GM18498 (cell line): ENCODE measurements at regions not wholly inside any gene's neighbourhood (a gene's known extent, or its start where the extent isn't known, plus 50 kb on each side); places are given as distances from the start of the nearest gene placed in this dataset.
"Not testable (repeated sequence)": the region's sequence is repeated elsewhere in the genome, so short reads cannot be mapped to it uniquely, and the experiment has no call there.

Experiments
- ATAC-seq: cut with Tn5 transposase; IDR thresholded peaks from one replicate; pipeline ENCODE4 v1.9.1; 2021; ENCODE audit warnings: mild to moderate bottlenecking, moderate library complexity; ENCODE audit not compliant: unreplicated experiment

DNA sequence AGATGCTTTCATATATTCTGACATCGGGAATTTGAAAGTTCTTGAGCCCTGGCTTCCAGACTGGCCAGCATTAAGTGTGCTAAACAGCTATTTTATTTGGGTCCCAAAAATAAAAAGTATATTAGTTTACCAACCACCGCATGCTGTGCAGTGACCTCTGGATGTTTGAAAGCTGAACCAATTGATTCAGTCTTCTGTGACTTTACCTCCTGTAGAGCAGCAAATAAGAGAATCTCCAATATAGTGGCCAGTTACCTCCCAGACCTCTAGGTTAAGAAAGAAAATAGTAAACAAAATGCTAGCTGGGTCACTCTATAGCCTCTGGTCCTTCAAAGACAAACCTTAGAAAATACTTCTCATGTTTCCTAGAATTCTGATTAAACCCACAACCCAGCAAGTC lies 424.6 kb upstream of the NFE2L3 start:
- no peak for ATAC-seq

DNA sequence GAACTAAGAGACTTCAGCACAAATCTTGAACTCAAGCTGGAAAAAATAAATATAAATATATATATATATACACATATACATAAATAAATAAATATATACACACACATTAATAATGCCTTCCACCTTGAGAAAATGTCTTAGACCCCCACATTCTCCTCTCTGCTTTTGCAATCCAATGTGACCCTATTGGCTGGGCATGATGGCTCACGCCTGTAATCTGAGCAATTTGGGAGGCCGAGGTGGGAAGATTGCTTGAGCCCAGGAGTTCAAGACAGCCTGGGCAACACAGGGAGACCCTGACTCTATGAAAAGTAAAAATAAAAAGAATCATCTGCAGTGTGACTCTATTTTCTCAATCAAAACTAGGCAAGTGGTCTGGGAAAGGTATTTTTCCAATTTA lies 424.1 kb upstream of the NFE2L3 start:
- no peak for ATAC-seq

DNA sequence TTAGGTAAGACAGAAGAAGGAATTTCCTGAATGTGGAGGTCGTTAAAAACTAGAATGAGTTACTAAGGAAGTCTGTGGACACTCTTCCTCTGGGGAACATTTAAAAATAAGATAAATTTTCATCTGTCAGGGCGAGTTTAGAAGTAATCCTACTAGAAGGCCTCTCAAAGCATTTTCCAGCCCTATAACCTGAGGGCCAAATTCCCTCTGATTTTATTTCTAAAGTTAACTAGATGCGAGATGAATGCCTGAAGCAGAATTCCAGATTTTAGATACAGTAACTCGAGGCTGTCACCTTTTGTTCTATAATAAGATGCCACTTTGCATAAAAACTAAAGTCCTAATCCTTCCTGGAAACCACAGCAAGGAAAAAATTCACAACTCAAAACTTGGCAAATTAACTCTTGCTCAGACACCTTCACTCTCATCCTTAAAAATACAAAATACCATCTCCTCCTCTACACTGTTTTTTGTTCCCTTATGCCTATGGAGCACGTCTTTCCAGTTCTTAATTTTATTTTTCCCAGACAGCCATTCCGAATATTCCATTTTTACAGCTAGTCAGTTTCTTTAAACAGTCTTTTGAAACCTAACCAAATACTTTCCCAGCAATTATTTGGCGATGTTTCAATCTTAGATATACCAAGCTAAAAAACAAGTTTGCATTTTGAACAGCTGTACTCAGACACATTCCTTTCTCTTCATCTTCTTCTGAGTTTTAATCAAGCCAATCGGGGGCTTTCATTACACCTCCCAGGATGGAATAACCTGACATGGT lies 420.7 kb upstream of the NFE2L3 start:
- no peak for ATAC-seq

DNA sequence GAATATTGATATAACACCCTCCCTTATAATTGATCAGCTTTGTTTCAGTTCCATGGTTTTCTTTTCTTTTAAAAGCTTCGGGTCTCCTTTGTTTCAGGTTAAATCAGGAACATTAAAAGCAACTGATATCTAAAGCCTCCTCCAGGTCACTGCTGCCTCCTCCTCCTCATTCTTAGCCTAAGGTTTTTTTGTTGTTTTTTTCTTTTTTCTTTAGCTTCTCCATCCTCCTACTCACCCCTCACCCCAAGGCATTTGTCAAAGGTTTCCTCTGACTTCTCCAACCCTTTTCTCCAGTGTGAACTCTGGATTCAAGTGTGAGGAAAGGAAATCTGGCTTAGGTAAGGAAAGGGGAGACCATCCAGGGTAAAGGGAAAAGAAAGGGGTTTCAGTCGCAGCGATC lies 420.2 kb upstream of the NFE2L3 start:
- ATAC-seq: no peak

DNA sequence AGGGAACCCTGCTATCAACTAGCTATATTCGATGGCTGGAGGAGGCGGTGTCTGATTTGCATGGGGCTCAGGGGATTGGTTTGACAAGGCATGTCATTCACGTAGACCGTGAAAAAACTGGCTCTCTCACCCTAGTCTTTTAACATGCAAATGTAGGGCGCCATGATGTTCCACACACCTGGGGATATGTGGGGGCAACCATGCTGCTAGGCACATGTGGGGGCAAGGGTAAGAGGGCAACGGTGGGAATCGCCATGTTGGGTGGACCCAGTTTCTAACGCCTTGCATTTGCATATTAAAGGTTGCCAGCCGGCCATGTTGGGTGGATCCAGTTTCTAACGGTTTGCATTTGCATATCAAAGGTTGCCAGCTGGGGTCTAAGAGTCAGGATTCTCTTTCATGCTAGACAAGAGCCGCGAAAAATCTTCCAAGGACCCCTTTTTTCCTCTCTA lies 419.2 kb upstream of the NFE2L3 start:
- no peak for ATAC-seq

DNA sequence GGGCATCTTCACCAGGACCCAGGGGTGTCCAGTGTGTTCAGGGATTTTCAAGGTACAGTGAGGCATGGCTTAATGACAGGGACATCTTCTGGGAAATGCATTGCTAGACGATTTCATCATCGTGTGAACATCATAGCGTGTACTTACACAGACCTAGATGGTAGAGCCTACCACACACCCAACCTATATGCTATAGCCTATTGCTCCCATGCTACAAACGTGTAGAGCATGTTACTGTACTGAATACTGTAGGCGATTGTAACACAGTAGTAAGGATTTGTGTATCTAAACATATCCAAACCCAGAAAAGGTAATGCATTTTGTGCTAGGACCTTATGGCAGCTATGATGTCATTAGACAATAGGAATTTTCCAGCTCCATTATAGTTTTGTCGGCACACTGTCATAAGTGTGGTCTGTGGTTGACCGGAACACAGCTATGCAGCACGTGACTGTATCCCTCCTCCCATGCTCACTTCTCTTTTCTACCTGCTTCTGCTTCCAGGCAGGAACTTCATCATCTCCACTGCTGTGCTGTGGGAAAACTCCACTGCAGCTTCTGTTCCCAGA lies 416.2 kb upstream of the NFE2L3 start:
- ATAC-seq: no peak

DNA sequence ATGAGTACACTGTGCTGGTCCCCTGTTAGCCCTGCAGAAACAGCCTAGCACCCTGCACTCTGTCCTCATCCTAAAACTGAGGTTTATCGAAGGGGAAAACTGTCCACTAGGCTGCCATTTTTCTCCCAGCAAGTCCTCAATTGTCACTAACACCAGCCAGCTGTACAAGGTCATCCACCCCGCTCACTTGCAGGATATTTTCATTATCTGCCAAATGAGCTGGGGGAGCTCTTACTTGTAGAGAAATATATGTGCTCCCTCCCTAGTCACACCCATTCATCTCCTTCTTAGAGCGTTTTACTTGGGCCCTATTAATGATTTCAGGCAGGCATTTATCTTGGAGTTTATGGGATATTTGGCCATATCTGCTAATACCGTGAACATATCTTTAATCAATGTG lies 413.5 kb upstream of the NFE2L3 start:
- no peak for ATAC-seq

DNA sequence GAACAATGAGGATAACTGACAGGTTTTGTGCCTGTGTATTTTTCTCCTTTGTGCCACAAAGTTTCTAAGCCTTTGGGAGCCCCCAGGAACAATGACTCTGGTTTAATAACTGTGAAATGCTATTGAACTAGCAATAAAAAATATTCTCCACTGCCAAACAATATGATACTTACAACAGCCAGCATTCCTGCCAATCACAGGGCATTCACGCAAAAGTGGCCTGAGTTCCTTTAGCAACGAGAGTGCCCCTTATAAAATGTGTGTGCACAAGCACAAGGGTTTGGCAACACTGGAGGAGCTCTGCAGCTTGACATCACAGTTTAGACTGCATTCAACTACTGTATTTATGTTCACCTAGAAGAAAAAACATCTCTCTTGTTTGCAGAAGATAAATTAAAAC lies 412.9 kb upstream of the NFE2L3 start:
- no peak for ATAC-seq

DNA sequence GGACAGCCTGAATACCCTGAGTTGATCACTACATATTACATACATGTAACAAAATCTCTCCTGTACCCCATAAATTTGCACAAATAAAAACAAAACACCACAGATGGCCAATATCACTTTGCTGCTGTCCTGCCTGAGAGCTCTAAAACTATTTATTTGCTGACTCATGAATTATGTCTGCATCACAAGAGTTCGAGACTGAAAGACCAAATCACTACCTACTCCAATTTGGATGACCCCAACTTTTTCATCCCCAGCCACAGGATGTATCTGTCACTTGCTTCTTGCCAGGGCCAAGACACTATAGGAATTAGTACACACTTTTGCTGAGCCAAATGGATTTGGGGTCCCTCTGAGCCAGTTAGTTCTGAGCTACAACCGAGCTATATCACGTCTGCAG lies 409.7 kb upstream of the NFE2L3 start:
- ATAC-seq: no peak

DNA sequence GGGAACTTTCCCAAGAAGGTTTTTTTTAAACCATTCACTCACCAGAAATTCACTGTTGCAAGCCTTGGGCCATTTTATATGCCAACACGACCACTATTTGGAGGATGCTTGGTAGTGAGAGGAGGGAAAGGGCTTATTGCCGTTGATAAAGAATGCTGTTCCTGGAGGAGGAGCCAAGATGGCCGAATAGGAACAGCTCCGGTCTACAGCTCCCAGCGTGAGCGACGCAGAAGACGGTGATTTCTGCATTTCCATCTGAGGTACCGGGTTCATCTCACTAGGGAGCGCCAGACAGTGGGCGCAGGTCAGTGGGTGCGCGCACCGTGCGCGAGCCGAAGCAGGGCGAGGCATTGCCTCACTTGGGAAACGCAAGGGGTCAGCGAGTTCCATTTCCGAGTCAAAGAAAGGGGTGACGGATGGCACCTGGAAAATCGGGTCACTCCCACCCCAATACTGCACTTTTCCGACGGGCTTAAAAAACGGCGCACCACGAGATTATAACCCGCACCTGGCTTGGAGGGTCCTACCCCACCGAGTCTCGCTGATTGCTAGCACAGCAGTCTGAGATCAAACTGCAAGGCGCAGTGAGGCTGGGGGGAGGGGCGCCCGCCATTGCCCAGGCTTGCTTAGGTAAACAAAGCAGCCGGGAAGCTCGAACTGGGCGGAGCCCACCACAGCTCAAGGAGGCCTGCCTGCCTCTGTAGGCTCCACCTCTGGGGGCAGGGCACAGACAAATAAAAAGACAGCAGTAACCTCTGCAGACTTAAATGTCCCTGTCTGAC lies 408.1 kb upstream of the NFE2L3 start:
- ATAC-seq: not testable (repeated sequence)

DNA sequence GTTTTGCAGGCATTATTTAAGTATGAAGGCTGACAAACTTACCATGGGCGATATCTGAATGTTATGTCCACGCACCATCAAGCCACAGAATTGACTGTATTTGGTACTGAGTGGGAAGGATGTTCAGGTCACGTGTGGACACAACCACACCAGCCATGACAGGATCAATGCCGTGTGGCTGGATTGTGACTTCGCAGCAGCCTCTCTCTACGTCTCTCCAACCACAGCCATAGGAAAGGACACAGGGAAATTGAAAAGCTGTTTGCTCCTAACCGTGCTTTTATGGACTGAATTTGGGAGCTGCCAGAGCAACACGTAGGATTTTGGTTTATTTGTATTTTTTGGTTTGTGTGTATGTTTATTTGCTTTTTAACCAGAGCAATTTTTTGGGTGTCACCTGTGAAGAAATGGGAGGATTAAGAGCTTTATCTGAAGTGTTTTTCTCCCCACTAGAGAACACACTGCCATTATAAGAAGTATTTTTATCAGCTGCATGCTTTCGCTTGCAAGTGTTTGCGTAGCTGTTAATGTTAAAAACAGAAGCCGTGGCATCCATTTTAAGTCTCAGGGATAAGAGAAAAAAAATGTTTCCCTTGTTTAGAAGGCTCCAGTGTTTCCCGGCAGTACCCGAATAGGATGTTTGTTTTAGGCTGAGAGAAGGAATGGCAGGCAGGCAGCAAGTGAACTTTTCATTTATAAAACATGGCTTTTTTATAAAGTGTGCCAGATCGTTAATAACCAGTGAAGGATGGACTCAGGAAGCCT lies 401.1 kb upstream of the NFE2L3 start:
- no peak for ATAC-seq

DNA sequence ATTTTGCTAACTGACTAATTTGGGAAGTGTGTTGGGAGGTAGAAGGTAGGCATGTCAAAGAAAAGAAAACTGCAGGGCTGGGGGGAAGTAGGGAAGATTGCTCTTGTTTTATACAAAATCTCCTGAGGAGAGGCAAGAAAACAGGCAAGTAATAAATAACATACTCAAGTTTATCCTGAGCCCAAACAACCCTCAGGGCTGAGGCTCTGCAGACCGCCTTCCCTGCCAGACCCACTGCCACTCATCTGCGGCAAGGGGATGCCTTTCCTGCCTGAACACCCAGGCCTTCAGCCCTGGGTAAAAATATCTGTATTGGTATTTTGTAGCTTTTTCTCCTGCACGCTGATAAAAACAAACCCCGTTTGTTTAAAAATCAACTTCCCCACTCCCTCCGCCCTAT lies 399.8 kb upstream of the NFE2L3 start:
- ATAC-seq: no peak

DNA sequence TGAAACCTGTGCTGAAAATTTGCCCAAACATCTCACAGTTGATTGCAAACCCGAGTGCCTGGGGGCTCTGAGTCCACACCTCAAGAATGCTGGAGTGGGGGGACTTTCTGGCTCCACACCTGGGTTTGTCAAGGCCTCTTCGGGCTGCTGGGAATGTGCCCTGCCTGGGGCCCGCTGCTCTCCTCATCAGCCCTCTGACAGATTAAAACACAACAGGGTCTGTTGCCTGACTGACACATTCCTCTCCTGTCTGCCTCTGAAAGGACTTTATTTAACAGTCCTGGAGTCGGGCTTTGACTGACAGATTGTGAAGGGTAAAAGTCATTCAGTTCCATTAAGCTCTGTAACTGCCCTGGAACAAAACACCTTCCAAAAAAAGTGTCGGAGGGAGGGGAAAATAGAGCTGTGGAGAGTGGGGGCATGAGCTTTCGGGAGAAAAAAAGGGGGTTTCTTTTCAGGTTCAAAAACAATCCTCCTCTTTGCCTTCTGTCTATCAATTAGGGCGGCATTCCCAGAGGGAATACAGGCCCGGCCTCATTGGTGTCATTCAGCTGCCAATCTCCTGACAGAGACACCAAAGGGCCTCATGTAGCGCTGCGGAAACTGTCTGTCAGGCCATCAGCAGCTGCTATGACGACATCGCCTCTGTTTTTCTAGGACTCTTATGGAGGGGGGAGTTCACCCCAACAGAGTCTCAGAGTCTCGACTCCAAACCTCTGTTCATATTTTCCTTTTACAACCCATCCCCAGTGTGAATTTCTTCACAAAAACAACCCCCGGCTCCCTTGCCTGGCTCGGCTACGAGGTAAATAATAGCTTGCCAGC lies 398.8 kb upstream of the NFE2L3 start:
- ATAC-seq: no peak

DNA sequence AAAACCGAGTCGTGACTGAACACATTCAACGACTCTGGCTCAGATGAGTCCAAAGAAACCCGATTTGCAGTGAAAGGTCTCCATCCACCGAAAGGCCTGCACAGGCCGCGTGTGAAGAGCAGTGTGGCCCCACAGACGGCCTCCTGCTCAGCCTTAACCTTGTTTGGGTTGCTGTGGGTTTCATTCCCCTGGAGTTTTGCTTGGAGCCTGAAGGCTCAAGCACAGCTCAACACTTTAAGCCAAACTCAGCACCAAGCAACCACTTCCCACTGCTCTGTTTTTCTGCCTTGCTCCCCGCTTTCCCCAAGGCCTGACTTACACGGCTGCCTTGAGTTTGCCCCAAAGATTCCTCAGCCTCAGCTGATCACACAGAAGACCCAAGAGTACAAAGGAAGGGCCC lies 398.2 kb upstream of the NFE2L3 start:
- ATAC-seq: no peak

DNA sequence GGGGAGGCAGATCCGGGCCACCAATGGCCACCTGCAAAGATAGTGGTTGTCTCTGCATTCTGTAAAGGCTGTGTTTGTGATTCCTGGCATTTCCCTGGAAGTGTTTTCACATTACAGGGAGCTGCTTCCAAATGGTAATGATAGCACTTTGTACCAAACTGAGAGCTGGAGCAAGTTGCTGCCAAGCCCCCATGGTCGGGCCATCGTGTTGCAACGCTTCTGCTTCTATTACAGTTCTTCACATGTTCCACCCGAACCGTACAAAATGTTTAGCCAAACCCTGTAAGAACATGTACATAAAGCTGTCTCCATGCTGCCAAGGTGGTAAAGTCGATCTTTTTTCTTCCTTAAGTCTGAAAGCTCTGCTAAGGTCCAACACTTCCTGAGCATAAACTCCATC lies 397.7 kb upstream of the NFE2L3 start:
- ATAC-seq: no peak

DNA sequence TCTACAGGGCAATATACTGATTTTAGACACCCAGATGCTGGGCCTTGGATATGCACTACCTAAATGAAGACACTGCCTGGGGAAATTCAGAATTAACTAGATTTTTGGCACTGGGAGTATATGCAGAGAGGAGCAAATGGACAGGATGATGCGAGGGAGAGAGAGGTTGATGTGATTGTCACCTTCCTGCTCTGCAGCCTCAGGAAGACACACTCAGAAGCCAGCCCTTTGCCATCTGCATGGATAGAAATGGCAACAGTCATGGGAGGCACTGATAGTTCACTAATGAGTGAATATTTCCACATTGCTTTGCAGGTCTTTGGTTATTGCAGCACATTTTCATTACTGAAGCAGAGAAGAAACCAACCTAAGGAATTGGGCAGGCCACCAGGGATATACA lies 397.2 kb upstream of the NFE2L3 start:
- no peak for ATAC-seq

DNA sequence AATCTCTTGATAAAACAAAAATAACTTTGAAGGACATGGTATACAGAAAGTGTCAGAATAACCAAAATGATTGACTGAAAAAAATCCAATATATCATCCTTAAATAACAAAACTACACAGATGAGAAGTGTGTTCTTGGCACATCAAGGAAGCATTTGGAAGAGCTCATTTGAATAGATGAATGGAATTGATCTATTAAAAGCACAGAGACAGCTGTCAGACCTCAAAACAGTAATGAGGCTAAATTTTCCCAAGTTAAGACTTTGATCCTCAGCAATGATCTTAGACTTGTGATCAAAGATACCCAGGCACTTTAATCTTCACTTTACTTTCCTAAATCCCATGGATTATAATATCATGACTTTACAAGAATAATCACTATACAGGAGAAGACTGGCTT lies 395.4 kb upstream of the NFE2L3 start:
- no peak for ATAC-seq

DNA sequence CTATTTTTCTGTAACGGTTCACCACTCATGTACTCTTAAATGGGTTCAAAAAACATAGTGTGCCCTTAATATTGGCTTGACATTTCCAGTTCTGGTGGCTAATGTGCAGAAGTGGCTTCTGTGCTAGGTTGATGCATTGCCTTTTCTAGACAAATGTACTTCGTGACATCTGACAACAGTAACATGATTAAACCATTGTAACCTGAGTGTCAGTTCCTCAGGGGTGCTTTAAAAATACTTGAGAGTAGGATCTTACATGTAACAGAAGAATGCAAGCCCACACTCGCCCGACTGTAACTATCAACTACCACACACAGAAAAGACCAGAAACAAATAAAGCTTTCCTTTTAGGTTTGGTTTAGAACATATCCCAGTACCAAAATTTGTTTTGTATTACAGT lies 393.4 kb upstream of the NFE2L3 start:
- ATAC-seq: no peak

DNA sequence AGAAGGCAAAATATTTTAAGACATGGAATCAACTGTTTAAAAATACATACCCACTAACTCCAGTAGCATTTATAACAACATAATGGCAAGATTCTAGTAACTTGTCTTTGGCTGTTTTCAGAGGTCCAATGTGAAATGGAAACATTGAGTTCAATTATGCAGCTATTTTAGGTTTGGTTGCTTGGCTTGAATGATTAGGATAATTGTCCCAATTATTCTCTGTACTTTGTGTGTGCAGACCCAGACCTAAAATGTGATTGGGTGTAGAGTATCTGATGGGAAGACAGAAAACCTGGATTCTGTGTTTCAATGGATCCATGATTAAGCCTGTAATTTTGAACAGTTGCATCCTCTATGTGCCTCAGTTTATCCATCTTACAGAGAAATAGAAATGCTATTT lies 392.7 kb upstream of the NFE2L3 start:
- no peak for ATAC-seq

DNA sequence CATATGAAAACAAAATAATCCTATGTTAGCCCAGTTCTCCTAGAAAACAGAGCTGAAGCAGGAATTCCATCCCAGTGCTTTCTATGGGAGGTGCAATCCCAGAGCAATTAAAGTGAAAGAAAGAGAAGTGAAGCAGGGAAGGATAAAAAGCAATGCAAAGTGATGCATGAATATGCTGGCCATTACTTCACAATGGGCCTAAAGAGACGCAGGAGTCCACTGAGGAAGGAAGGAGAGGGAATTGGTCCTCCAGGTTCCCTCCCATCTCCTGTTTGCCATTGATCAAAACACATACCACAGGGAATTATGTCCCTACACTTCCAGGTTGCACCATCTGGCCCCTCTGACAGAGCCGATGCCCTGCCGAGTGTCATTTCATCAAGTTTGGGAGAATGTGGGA lies 392.2 kb upstream of the NFE2L3 start:
- no peak for ATAC-seq
